Skin epidermis (tissue), 12 donors: ENCODE measurements at regions not wholly inside any gene's neighbourhood (a gene's known extent, or its start where the extent isn't known, plus 50 kb on each side); places are given as distances from the start of the nearest gene placed in this dataset.

ENCODE experiments used
- H3K27ac ChIP-seq, 21 experiments: fragments of 200-600 bp; sonication (generic) in 11 of 21; one replicate each; pipeline ENCODE4 v1.5.0; 2020; ENCODE audit warnings: mild to moderate bottlenecking in 3 of 21, inconsistent platforms in 2 of 21, moderate library complexity in 2 of 21
- H3K4me3 ChIP-seq, 7 experiments: fragments of 200-600 bp; sonication (generic) in 2 of 7; one replicate each; pipeline ENCODE4 v1.5.0; 2020; ENCODE audit warnings: inconsistent platforms in 2 of 7, mild to moderate bottlenecking in 2 of 7, moderate library complexity in 1 of 7

GRCh38 chr16:86911437-86911958 is 333.1 kb downstream of the FOXL1 start:
- Histone ChIP-seq H3K4me3 (no peak overlapping the region), H3K27ac (no peak overlapping the region)

- no peak overlapping the region for H3K4me3 ChIP-seq
Observed at GRCh38 chr16:86913886-86914285, 335.5 kb downstream of the FOXL1 start.

GRCh38 chr16:86914876-86915717 is 336.7 kb downstream of the FOXL1 start:
- H3K27ac ChIP-seq = no peak overlapping the region

More at GRCh38 chr16:86913886-86914285, 335.5 kb downstream of the FOXL1 start:
- H3K27ac ChIP-seq = no peak overlapping the region

GRCh38 chr16:86917471-86918365 is 339.4 kb downstream of the FOXL1 start:
- no peak overlapping the region for H3K4me3 ChIP-seq
- H3K27ac ChIP-seq = no peak overlapping the region

More at GRCh38 chr16:86914876-86915717, 336.7 kb downstream of the FOXL1 start:
- no peak overlapping the region for H3K4me3 ChIP-seq

- no peak overlapping the region for H3K27ac ChIP-seq
- no peak overlapping the region for H3K4me3 ChIP-seq
Observed at GRCh38 chr16:86918637-86919036, 340.3 kb downstream of the FOXL1 start.

- no peak overlapping the region for H3K27ac ChIP-seq
- no peak overlapping the region for H3K4me3 ChIP-seq
Observed at GRCh38 chr16:86919078-86919477, 340.7 kb downstream of the FOXL1 start.

- no peak overlapping the region for H3K27ac ChIP-seq
Observed at GRCh38 chr16:86919578-86920305, 341.4 kb downstream of the FOXL1 start.

GRCh38 chr16:86921289-86921688 is 342.9 kb downstream of the FOXL1 start:
- Histone ChIP-seq H3K27ac (no peak overlapping the region), H3K4me3 (no peak overlapping the region)

More at GRCh38 chr16:86919578-86920305, 341.4 kb downstream of the FOXL1 start:
- H3K4me3 ChIP-seq = no peak overlapping the region

GRCh38 chr16:86922311-86922710 is 344.0 kb downstream of the FOXL1 start:
- Histone ChIP-seq H3K4me3 (no peak overlapping the region), H3K27ac (no peak overlapping the region)

GRCh38 chr16:86923656-86924055 is 345.3 kb downstream of the FOXL1 start:
- Histone ChIP-seq H3K27ac (no peak overlapping the region), H3K4me3 (no peak overlapping the region)

- Histone ChIP-seq H3K4me3 (no peak overlapping the region), H3K27ac (no peak overlapping the region)
Observed at GRCh38 chr16:86924537-86924936, 346.2 kb downstream of the FOXL1 start.

GRCh38 chr16:86925067-86925791 is 346.9 kb downstream of the FOXL1 start:
- no peak overlapping the region for H3K27ac ChIP-seq
- H3K4me3 ChIP-seq = no peak overlapping the region

- no peak overlapping the region for H3K4me3 ChIP-seq
- H3K27ac ChIP-seq = no peak overlapping the region
Observed at GRCh38 chr16:86926181-86927094, 348.1 kb downstream of the FOXL1 start.

GRCh38 chr16:86927699-86928098 is 349.4 kb downstream of the FOXL1 start:
- H3K27ac ChIP-seq = no peak overlapping the region
- no peak overlapping the region for H3K4me3 ChIP-seq

GRCh38 chr16:86928523-86929011 is 350.2 kb downstream of the FOXL1 start:
- Histone ChIP-seq H3K27ac (no peak overlapping the region), H3K4me3 (no peak overlapping the region)

- H3K4me3 ChIP-seq = no peak overlapping the region
- H3K27ac ChIP-seq = no peak overlapping the region
Observed at GRCh38 chr16:86929057-86929871, 350.9 kb downstream of the FOXL1 start.

- Histone ChIP-seq H3K27ac (no peak overlapping the region), H3K4me3 (no peak overlapping the region)
Observed at GRCh38 chr16:86930001-86930400, 351.7 kb downstream of the FOXL1 start.
